ENCODE measurements at regions not wholly inside any gene's neighbourhood (a gene's known extent, or its start where the extent isn't known, plus 50 kb on each side); places are given as distances from the start of the nearest gene placed in this dataset.

- no peak overlapping the region for H3K4me2 ChIP-seq (ENCODE audit: insufficient read depth, low read length)
- no peaks in the 10 kb centered on the region for H3K9me1 ChIP-seq (replicated peaks; ENCODE audit: control insufficient read depth, extremely low read depth, insufficient read depth, low read length)
- no peaks in the 10 kb centered on the region for H4K20me1 ChIP-seq (replicated peaks; ENCODE audit: control insufficient read depth, extremely low read depth, insufficient read depth, low read length)
- intact Hi-C loops (cut with micrococcal nuclease): no loop called here
- no peaks in the 10 kb centered on the region for H3K27me3 ChIP-seq (ENCODE audit: control insufficient read depth in 2 of 2, insufficient read depth in 2 of 2, low read length in 2 of 2)
- ChIA-PET POLR2A (no interaction called here), CTCF (no interaction called here)
- no peaks in the 10 kb centered on the region for H3K9me3 ChIP-seq (replicated peaks; ENCODE audit: control insufficient read depth, insufficient read depth, low read length)
- dilution Hi-C loops (cut with MboI; ENCODE audit: extremely low pct_ligation_motif_present, low sequenced_read_pairs): no loop called here
- DNase-seq (ENCODE audit: low read depth, low spot score) (no peak), FAIRE-seq (no peak)
- no peak overlapping the region for H2AFZ ChIP-seq (ENCODE audit: low read depth, low read length)
- BruUV-seq (replicated peaks): no TSS peak
- no peaks in the 10 kb centered on the region for H3K36me3 ChIP-seq (ENCODE audit: control insufficient read depth in 2 of 2, extremely low read depth in 1 of 2, insufficient read depth in 2 of 2, low read length in 2 of 2)
- H3K79me2 ChIP-seq (ENCODE audit: control insufficient read depth, insufficient read depth, low read length): no peaks in the 10 kb centered on the region
- no peak overlapping the region for H3K4me3 ChIP-seq (replicated peaks in 1 of 3; ENCODE audit: insufficient read depth in 1 of 3, low read depth in 1 of 3, low read length in 3 of 3)
- no peaks in the 10 kb centered on the region for H3K4me1 ChIP-seq (ENCODE audit: control insufficient read depth, extremely low read depth, insufficient read depth, low read length)
- TF ChIP-seq MYC (IDR thresholded peaks at IDR 0.05; ENCODE audit: low read depth, low read length) (no peak), POLR2A (IDR thresholded peaks at IDR 0.05; ENCODE audit: low read depth, low read length) (no peak), CTCF (IDR thresholded peaks at IDR 0.05; ENCODE audit: extremely low read depth in 1 of 2, insufficient read depth in 1 of 2, low read depth in 1 of 2, low read length in 2 of 2) (no peak), JUN (IDR thresholded peaks at IDR 0.05; ENCODE audit: borderline replicate concordance, insufficient read depth, insufficient read length, low read depth) (no peak), POLR2AphosphoS5 (IDR thresholded peaks at IDR 0.05; ENCODE audit: insufficient read depth, low read depth, low read length) (no peak), EZH2 (IDR thresholded peaks at IDR 0.05; ENCODE audit: borderline replicate concordance, low read depth, low read length, severe bottlenecking) (no peak), FOS (IDR thresholded peaks at IDR 0.05; ENCODE audit: borderline replicate concordance, insufficient read depth, low read length) (no peak), MAX (IDR thresholded peaks at IDR 0.05; ENCODE audit: insufficient read depth, insufficient read length) (no peak), GATA2 (IDR thresholded peaks at IDR 0.05; ENCODE audit: insufficient read depth, insufficient read length, low read depth, low read length) (no peak)
- H3K27ac ChIP-seq (ENCODE audit: insufficient read depth, low read depth, low read length): no peak overlapping the region
- no peak overlapping the region for H3K9ac ChIP-seq (replicated peaks; ENCODE audit: extremely low read depth, insufficient read depth, low read length)
Measured at GRCh38 chr9:108108280-108108851, 618.8 kb upstream of the KLF4 start.

Measured in endothelial cell of umbilical vein (primary cell).